ENCODE measurements at regions not wholly inside any gene's neighbourhood (a gene's known extent, or its start where the extent isn't known, plus 50 kb on each side); places are given as distances from the start of the nearest gene placed in this dataset.

DNA sequence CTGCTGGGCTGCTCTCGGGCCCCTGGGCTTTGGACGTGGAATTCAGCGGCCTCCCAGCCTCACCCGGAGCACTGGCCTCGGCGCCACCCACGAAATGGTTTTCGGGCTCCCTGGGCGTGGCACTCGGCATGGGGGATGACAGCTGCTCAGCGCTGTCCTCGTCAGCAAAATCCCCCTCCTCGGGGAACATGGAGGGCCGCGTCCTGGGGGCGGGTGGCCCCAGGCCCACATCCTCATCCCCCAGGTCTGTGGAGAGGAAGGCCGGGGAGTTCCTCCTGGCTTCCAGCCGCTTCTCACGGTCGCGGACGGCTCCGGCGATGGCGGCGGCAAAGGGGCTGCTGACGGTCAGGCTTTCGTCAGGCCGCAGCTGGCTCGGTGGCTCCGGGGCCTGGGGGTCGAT lies 88.4 kb downstream of the CTTN start:
- WGBS (ENCODE audit: low lambda C conversion rate, missing lambda C conversion rate) = 96% methylated on average over 26 of the region's 32 CpGs
- Histone ChIP-seq H4K20me1 (ENCODE audit: insufficient read depth, poor library complexity, severe bottlenecking) (no peaks in the 10 kb centered on the region), H3K4me2 (no peak overlapping the region), H3K4me3 (no peak overlapping the region), H3K27ac (no peak overlapping the region), H3K9me3 (ENCODE audit: low read depth) (no peaks in the 10 kb centered on the region), H3K79me2 (no peaks in the 10 kb centered on the region), H3K27me3 (no peaks in the 10 kb centered on the region), H2AFZ (no peak overlapping the region), H3K4me1 (ENCODE audit: insufficient read depth) (peaks cover 8% of the 10 kb centered on the region), H3K9me2 (replicated peaks; ENCODE audit: insufficient read depth) (no peaks in the 10 kb centered on the region), H3K36me3 (replicated peaks; ENCODE audit: insufficient read depth, low read depth) (no peaks in the 10 kb centered on the region)
- TF ChIP-seq EZH2phosphoT487 (IDR thresholded peaks at IDR 0.05; ENCODE audit: low read depth, severe bottlenecking, unreplicated experiment) (no peak), EZH2 (IDR thresholded peaks at IDR 0.05; ENCODE audit: borderline replicate concordance) (no peak), CTCF (IDR thresholded peaks at IDR 0.05; ENCODE audit: poor library complexity) (no peak)
- no peak for DNase-seq (ENCODE audit: low spot score)

GRCh38 chr11:70487160-70487559 lies 88.8 kb downstream of the CTTN start:
- H3K27ac ChIP-seq = no peak overlapping the region
- DNase-seq (ENCODE audit: low spot score) = no peak
- no peak overlapping the region for H2AFZ ChIP-seq
- H3K79me2 ChIP-seq = no peaks in the 10 kb centered on the region
- H3K4me2 ChIP-seq = no peak overlapping the region
- no peaks in the 10 kb centered on the region for H3K27me3 ChIP-seq
- no peaks in the 10 kb centered on the region for H4K20me1 ChIP-seq (ENCODE audit: insufficient read depth, poor library complexity, severe bottlenecking)
- H3K4me3 ChIP-seq = no peak overlapping the region
- no peaks in the 10 kb centered on the region for H3K9me2 ChIP-seq (replicated peaks; ENCODE audit: insufficient read depth)
- TF ChIP-seq EZH2phosphoT487 (IDR thresholded peaks at IDR 0.05; ENCODE audit: low read depth, severe bottlenecking, unreplicated experiment) = no peak
- no peak for TF ChIP-seq EZH2 (IDR thresholded peaks at IDR 0.05; ENCODE audit: borderline replicate concordance)
- no peak for TF ChIP-seq CTCF (IDR thresholded peaks at IDR 0.05; ENCODE audit: poor library complexity)
- WGBS (ENCODE audit: low lambda C conversion rate, missing lambda C conversion rate) = 94% methylated on average over 25 of the region's 25 CpGs
- H3K9me3 ChIP-seq (ENCODE audit: low read depth) = no peaks in the 10 kb centered on the region
- H3K4me1 ChIP-seq (ENCODE audit: insufficient read depth) = peaks cover 7% of the 10 kb centered on the region
- no peaks in the 10 kb centered on the region for H3K36me3 ChIP-seq (replicated peaks; ENCODE audit: insufficient read depth, low read depth)

DNA sequence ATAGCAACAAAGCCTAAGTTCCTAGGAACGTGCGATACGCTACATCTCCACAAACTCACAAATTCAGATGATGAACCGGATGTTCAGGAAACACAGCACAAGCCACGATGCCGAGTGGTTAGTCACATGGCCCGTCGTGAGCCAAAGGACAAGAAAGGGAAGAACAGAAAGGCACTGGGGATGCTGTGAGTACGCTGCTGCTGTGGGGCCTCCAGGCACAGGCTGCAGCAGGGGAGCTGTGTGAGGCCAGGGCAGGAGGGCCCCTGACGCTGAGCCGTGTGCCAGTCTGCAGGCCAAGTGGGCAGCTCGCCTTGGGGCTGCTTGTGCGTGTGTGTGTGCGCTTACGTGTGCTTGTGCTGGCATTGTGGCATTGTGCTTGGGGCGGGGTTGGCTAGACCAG lies 89.4 kb downstream of the CTTN start:
- H3K9me3 ChIP-seq (ENCODE audit: low read depth) = no peaks in the 10 kb centered on the region
- peaks cover 1% of the 10 kb centered on the region for H3K4me1 ChIP-seq (ENCODE audit: insufficient read depth)
- TF ChIP-seq EZH2 (IDR thresholded peaks at IDR 0.05; ENCODE audit: borderline replicate concordance) (no peak), EZH2phosphoT487 (IDR thresholded peaks at IDR 0.05; ENCODE audit: low read depth, severe bottlenecking, unreplicated experiment) (no peak), CTCF (IDR thresholded peaks at IDR 0.05; ENCODE audit: poor library complexity) (no peak)
- no peak overlapping the region for H3K4me2 ChIP-seq
- H3K9me2 ChIP-seq (replicated peaks; ENCODE audit: insufficient read depth) = no peaks in the 10 kb centered on the region
- H3K79me2 ChIP-seq = no peaks in the 10 kb centered on the region
- H2AFZ ChIP-seq = no peak overlapping the region
- H3K4me3 ChIP-seq = no peak overlapping the region
- H4K20me1 ChIP-seq (ENCODE audit: insufficient read depth, poor library complexity, severe bottlenecking) = no peaks in the 10 kb centered on the region
- no peak for DNase-seq (ENCODE audit: low spot score)
- no peaks in the 10 kb centered on the region for H3K27me3 ChIP-seq
- 92% methylated on average over 16 of the region's 16 CpGs for WGBS (ENCODE audit: low lambda C conversion rate, missing lambda C conversion rate)
- no peak overlapping the region for H3K27ac ChIP-seq
- no peaks in the 10 kb centered on the region for H3K36me3 ChIP-seq (replicated peaks; ENCODE audit: insufficient read depth, low read depth)

DNA sequence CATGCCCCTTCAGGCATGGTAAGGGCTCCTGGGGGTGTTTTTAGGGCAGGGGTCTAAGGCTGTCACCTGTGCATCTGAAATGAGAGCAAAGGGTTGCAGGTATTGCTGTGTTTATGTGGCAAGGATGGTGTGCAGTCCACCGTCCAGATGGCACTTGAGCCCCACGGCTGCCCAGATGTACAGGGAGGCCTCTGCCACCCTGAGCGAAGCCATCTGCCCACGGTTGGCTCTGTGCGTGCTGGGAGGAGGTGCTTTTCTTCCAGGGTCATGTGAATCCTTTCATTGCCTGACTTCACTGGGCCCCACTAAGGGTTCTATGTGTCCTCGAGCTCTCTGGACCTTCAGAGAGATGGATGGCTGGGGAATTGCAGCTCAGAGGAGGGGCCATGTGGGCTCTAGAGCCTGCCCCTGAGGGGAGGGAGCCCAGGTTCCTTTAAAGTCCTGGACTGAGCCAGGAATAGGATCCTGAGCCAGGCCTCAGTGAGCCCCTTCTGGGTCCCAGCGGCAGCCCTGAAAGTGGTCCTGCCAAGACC lies 89.9 kb downstream of the CTTN start:
- H3K36me3 ChIP-seq (replicated peaks; ENCODE audit: insufficient read depth, low read depth) = no peaks in the 10 kb centered on the region
- H3K79me2 ChIP-seq = no peaks in the 10 kb centered on the region
- no peak overlapping the region for H3K4me2 ChIP-seq
- no peak for DNase-seq (ENCODE audit: low spot score)
- H3K27ac ChIP-seq = no peak overlapping the region
- H3K4me3 ChIP-seq = no peak overlapping the region
- H3K27me3 ChIP-seq = no peaks in the 10 kb centered on the region
- TF ChIP-seq CTCF (IDR thresholded peaks at IDR 0.05; ENCODE audit: poor library complexity) (no peak), EZH2 (IDR thresholded peaks at IDR 0.05; ENCODE audit: borderline replicate concordance) (no peak), EZH2phosphoT487 (IDR thresholded peaks at IDR 0.05; ENCODE audit: low read depth, severe bottlenecking, unreplicated experiment) (no peak)
- no peaks in the 10 kb centered on the region for H3K9me3 ChIP-seq (ENCODE audit: low read depth)
- no peak overlapping the region for H2AFZ ChIP-seq
- no peaks in the 10 kb centered on the region for H3K9me2 ChIP-seq (replicated peaks; ENCODE audit: insufficient read depth)
- no peaks in the 10 kb centered on the region for H4K20me1 ChIP-seq (ENCODE audit: insufficient read depth, poor library complexity, severe bottlenecking)
- 87% methylated on average over 7 of the region's 7 CpGs for WGBS (ENCODE audit: low lambda C conversion rate, missing lambda C conversion rate)
- H3K4me1 ChIP-seq (ENCODE audit: insufficient read depth) = no peaks in the 10 kb centered on the region
